SK-N-SH (cell line): ENCODE measurements at regions not wholly inside any gene's neighbourhood (a gene's known extent, or its start where the extent isn't known, plus 50 kb on each side); places are given as distances from the start of the nearest gene placed in this dataset.

ENCODE experiments used
- CTCF ChIA-PET: fragments of 300-600, 350-600 bp; formaldehyde crosslinking; extraction: SDS; loops from one replicate; lab custom pipeline; 2021; lab: Yijun Ruan, JAX
- POLR2A ChIA-PET: fragments of 350-600 bp; sonication (Branson Sonifier 250); formaldehyde crosslinking; extraction: SDS; loops from one replicate; lab custom pipeline; 2020; ENCODE audit warnings: antibody characterized with exemption, inconsistent platforms; lab: Yijun Ruan, JAX
- DNase-seq: peaks from one replicate; pipeline ENCODE4 v3.0.0; 2012
- H2AFZ ChIP-seq: fragments of 200-600 bp; sonication (generic); 2 replicates; pipeline ENCODE4 v1.8.1; 2016; ENCODE audit warnings: antibody characterized with exemption, mild to moderate bottlenecking, low read depth
- H3F3A ChIP-seq: fragments of 200-600 bp; sonication (generic); replicated peaks from 2 replicates; pipeline ENCODE3; 2016; ENCODE audit warnings: antibody characterized with exemption, mild to moderate bottlenecking; ENCODE audit not compliant: insufficient read depth
- H3K27ac ChIP-seq, 2 experiments: fragments of 200-500 bp in 1 of 2; fragments of 200-600 bp in 1 of 2; sonication (Bioruptor generic) in 1 of 2; sonication (generic), shearing (Covaris generic) in 1 of 2; 2 replicates each; pipeline versions ENCODE4 v1.5.1 to v1.6.1; 2014 to 2016; ENCODE audit warnings: low read depth in 2 of 2, inconsistent platforms in 1 of 2, low read length in 1 of 2, mild to moderate bottlenecking in 1 of 2, mixed read lengths in 1 of 2
- H3K27me3 ChIP-seq: fragments of 200-600 bp; sonication (generic), shearing (Covaris generic); 2 replicates; pipeline ENCODE4 v1.6.1; 2016; ENCODE audit warnings: mixed run types; ENCODE audit not compliant: insufficient read depth
- H3K36me3 ChIP-seq, 2 experiments: fragments of 200-500 bp in 1 of 2; fragments of 200-600 bp in 1 of 2; sonication (Bioruptor generic) in 1 of 2; sonication (generic) in 1 of 2; replicated peaks in 1 of 2; 2 replicates each; pipeline versions ENCODE3 to v1.5.1; 2014 to 2016; ENCODE audit warnings: low read length in 1 of 2, mild to moderate bottlenecking in 1 of 2; ENCODE audit not compliant: insufficient read depth in 2 of 2, control insufficient read depth in 1 of 2
- H3K4me1 ChIP-seq, 2 experiments: fragments of 200-500 bp in 1 of 2; fragments of 200-600 bp in 1 of 2; sonication (Bioruptor generic) in 1 of 2; sonication (generic), shearing (Covaris generic) in 1 of 2; 2 replicates each; pipeline versions ENCODE4 v1.5.1 to v1.6.1; 2014 to 2016; ENCODE audit warnings: low read depth in 1 of 2, low read length in 1 of 2, mixed run types in 1 of 2; ENCODE audit not compliant: insufficient read depth in 2 of 2, control insufficient read depth in 1 of 2
- H3K4me2 ChIP-seq: fragments of 200-600 bp; sonication (generic), shearing (Covaris generic); 2 replicates; pipeline ENCODE4 v1.6.1; 2017; ENCODE audit warnings: mixed run types
- H3K4me3 ChIP-seq, 2 experiments: fragments of 200-500 bp in 1 of 2; fragments of 200-600 bp in 1 of 2; sonication (Bioruptor generic) in 1 of 2; sonication (generic), shearing (Covaris generic) in 1 of 2; 2 replicates each; pipeline versions ENCODE4 v1.5.1 to v1.8.1; 2014 to 2016; ENCODE audit warnings: low read depth in 2 of 2, inconsistent platforms in 1 of 2, low read length in 1 of 2, mild to moderate bottlenecking in 1 of 2, mixed read lengths in 1 of 2, moderate library complexity in 1 of 2
- H3K79me2 ChIP-seq: fragments of 200-600 bp; sonication (generic); 2 replicates; pipeline ENCODE4 v1.8.1; 2017; ENCODE audit warnings: mild to moderate bottlenecking; ENCODE audit not compliant: insufficient read depth
- H3K9ac ChIP-seq: fragments of 200-600 bp; sonication (generic); 2 replicates; pipeline ENCODE4 v1.6.1; 2017; ENCODE audit warnings: mixed run types
- H3K9me2 ChIP-seq: fragments of 200-600 bp; sonication (generic); 2 replicates; pipeline ENCODE4 v1.6.1; 2017; ENCODE audit warnings: mixed run types
- H3K9me3 ChIP-seq: fragments of 200-600 bp; sonication (generic); 2 replicates; pipeline ENCODE4 v1.6.1; 2017; ENCODE audit warnings: mixed run types, mild to moderate bottlenecking, moderate library complexity
- H4K20me1 ChIP-seq: fragments of 200-600 bp; sonication (generic); 2 replicates; pipeline ENCODE4 v1.6.1; 2017; ENCODE audit warnings: mild to moderate bottlenecking, mixed run types; ENCODE audit not compliant: insufficient read depth
- EP300 ChIP-seq, 2 experiments: IDR thresholded peaks; 2 replicates each; pipeline versions ENCODE4 v1.4.0 to v1.6.1; 2012; ENCODE audit warnings: borderline replicate concordance in 1 of 2, low read depth in 1 of 2, low read length in 1 of 2
- EZH2phosphoT487 ChIP-seq: fragments of 200-600 bp; sonication (generic); IDR thresholded peaks from 2 replicates; pipeline ENCODE4 v1.6.1; 2017; ENCODE audit warnings: low read depth, mixed run types, mild to moderate bottlenecking, antibody characterized with exemption, moderate library complexity, borderline replicate concordance
- FOXJ3 ChIP-seq: sonication (generic); formaldehyde crosslinking; IDR thresholded peaks from 2 replicates; pipeline ENCODE4 v1.5.1; 2020; ENCODE audit warnings: mild to moderate bottlenecking, missing genetic modification reagents
- FOXM1 ChIP-seq: IDR thresholded peaks from 2 replicates; pipeline ENCODE4 v1.4.0; 2012; ENCODE audit warnings: low read depth, mild to moderate bottlenecking
- GABPA ChIP-seq: IDR thresholded peaks from 2 replicates; pipeline ENCODE4 v1.4.0; 2012; ENCODE audit warnings: low read depth, mild to moderate bottlenecking
- GATA2 ChIP-seq: sonication (generic); formaldehyde crosslinking; IDR thresholded peaks from 2 replicates; pipeline ENCODE4 v1.5.0; 2020; ENCODE audit warnings: mild to moderate bottlenecking, missing genetic modification reagents
- JUND ChIP-seq: IDR thresholded peaks from 2 replicates; pipeline ENCODE4 v1.4.0; 2012
- RXRA ChIP-seq: IDR thresholded peaks from 2 replicates; pipeline ENCODE4 v1.4.0; 2012; ENCODE audit warnings: low read depth, mild to moderate bottlenecking, borderline replicate concordance
- SIN3A ChIP-seq: IDR thresholded peaks from 2 replicates; pipeline ENCODE4 v1.6.1; 2012; ENCODE audit warnings: low read depth, mild to moderate bottlenecking, low read length, moderate library complexity, borderline replicate concordance
- SMC3 ChIP-seq: IDR thresholded peaks from 2 replicates; pipeline ENCODE4 v1.6.1; 2012; ENCODE audit warnings: low read depth, low read length, improper control_type of control experiment
- TAF1 ChIP-seq: IDR thresholded peaks from 2 replicates; pipeline ENCODE4 v1.6.1; 2012; ENCODE audit warnings: low read depth, mild to moderate bottlenecking, low read length, moderate library complexity, borderline replicate concordance
- TCF12 ChIP-seq: IDR thresholded peaks from 2 replicates; pipeline ENCODE4 v1.4.0; 2012
- USF1 ChIP-seq: IDR thresholded peaks from 2 replicates; pipeline ENCODE4 v1.4.0; 2012; ENCODE audit warnings: low read depth, borderline replicate concordance
- YY1 ChIP-seq: IDR thresholded peaks from 2 replicates; pipeline ENCODE4 v1.4.0; 2012; ENCODE audit warnings: low read depth, mild to moderate bottlenecking
- whole genome bisulfite sequencing: methylation state at CpG from one replicate; pipeline ENCODE4 v1.1.6; 2017; ENCODE audit warnings: low lambda C conversion rate; 5-methylcytosine and 5-hydroxymethylcytosine counted together
- TF ChIP-seq, protein P1 (sequence below): IDR thresholded peaks from 2 replicates; pipeline ENCODE4; 2012
- TF ChIP-seq, protein P2 (sequence below): IDR thresholded peaks from 2 replicates; pipeline ENCODE4 v1.4.0; 2012; ENCODE audit warnings: low read depth
- TF ChIP-seq, protein P3 (sequence below): fragments of 200-600 bp; sonication (generic); IDR thresholded peaks from 2 replicates; pipeline ENCODE4 v1.6.1; 2017; ENCODE audit warnings: antibody characterized with exemption, mild to moderate bottlenecking, moderate library complexity

- TF ChIP-seq SIN3A (no peak), EZH2phosphoT487 (no peak)
These were observed 57.2 kb upstream of the PUM1 start (continued) for GRCh38 chr1:31122741-31123140.

- Histone ChIP-seq H2AFZ (no peak overlapping the region), H3K9me3 (no peaks in the 10 kb centered on the region), H3F3A (no peaks in the 10 kb centered on the region), H3K79me2 (no peaks in the 10 kb centered on the region), H3K4me2 (no peak overlapping the region), H3K9ac (no peak overlapping the region), H3K9me2 (no peaks in the 10 kb centered on the region), H3K4me3 (no peak overlapping the region), H3K27me3 (no peaks in the 10 kb centered on the region), H4K20me1 (no peaks in the 10 kb centered on the region), H3K4me1 (peaks cover 0 to 3% of the 10 kb centered on the region in 2 experiments; a peak in 1 of 4 replicates), H3K36me3 (no peaks in the 10 kb centered on the region), H3K27ac (no peak overlapping the region)
- DNase-seq: peak; percentile 31
- TF ChIP-seq SMC3 (no peak), FOXJ3 (CRISPR knock-in tag) (no peak), RXRA (no peak), EP300 (IDR thresholded peaks at IDR 0.05; ENCODE audit: borderline replicate concordance in 1 of 2, low read depth in 1 of 2, low read length in 1 of 2) (no peak), TAF1 (no peak), TCF12 (no peak), GATA2 (CRISPR knock-in tag) (no peak), JUND (no peak), GABPA (no peak), USF1 (no peak), FOXM1 (no peak), YY1 (no peak), SIN3A (no peak)
- TF ChIP-seq, protein P1, sequence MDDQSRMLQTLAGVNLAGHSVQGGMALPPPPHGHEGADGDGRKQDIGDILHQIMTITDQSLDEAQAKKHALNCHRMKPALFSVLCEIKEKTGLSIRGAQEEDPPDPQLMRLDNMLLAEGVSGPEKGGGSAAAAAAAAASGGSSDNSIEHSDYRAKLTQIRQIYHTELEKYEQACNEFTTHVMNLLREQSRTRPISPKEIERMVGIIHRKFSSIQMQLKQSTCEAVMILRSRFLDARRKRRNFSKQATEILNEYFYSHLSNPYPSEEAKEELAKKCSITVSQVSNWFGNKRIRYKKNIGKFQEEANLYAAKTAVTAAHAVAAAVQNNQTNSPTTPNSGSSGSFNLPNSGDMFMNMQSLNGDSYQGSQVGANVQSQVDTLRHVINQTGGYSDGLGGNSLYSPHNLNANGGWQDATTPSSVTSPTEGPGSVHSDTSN: no peak
- TF ChIP-seq, protein P2, sequence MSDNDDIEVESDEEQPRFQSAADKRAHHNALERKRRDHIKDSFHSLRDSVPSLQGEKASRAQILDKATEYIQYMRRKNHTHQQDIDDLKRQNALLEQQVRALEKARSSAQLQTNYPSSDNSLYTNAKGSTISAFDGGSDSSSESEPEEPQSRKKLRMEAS: no peak
- TF ChIP-seq, protein P3, sequence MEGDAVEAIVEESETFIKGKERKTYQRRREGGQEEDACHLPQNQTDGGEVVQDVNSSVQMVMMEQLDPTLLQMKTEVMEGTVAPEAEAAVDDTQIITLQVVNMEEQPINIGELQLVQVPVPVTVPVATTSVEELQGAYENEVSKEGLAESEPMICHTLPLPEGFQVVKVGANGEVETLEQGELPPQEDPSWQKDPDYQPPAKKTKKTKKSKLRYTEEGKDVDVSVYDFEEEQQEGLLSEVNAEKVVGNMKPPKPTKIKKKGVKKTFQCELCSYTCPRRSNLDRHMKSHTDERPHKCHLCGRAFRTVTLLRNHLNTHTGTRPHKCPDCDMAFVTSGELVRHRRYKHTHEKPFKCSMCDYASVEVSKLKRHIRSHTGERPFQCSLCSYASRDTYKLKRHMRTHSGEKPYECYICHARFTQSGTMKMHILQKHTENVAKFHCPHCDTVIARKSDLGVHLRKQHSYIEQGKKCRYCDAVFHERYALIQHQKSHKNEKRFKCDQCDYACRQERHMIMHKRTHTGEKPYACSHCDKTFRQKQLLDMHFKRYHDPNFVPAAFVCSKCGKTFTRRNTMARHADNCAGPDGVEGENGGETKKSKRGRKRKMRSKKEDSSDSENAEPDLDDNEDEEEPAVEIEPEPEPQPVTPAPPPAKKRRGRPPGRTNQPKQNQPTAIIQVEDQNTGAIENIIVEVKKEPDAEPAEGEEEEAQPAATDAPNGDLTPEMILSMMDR: no peak
- 80% methylated on average over 6 of the region's 6 CpGs for WGBS
- POLR2A ChIA-PET: no interaction called here
- CTCF ChIA-PET: no interaction called here
These were observed 56.7 kb upstream of the PUM1 start for GRCh38 chr1:31122101-31122735.
